ENCODE measurements at regions not wholly inside any gene's neighbourhood (a gene's known extent, or its start where the extent isn't known, plus 50 kb on each side); places are given as distances from the start of the nearest gene placed in this dataset.

- no peak for DNase-seq
- POLR2A ChIA-PET (ENCODE audit: unreplicated experiment): no interaction called here
Observed at GRCh38 chr7:3246127-3246526, 54.9 kb upstream of the SDK1 start.

More at GRCh38 chr7:3246127-3246526, 54.9 kb upstream of the SDK1 start:
- H3K18ac ChIP-seq (ENCODE audit: low read depth, low read length): peak overlapping the region; percentile 41; the same call in 1 of the 2 replicates
- no peak overlapping the region for H2BK120ac ChIP-seq (ENCODE audit: low read depth, low read length)
- in situ Hi-C loops (cut with MboI; ENCODE audit: low sequenced_read_pairs) (no loop called here), intact Hi-C loops (cut with micrococcal nuclease) (no loop called here), dilution Hi-C loops (cut with HindIII; ENCODE audit: low sequenced_read_pairs, unreplicated experiment) (no loop called here)
- no peak overlapping the region; the same call in 1 of the 2 replicates for H2AK5ac ChIP-seq (ENCODE audit: low read depth, low read length)
- no peak overlapping the region for H3K4me2 ChIP-seq (ENCODE audit: low read depth, low read length)
- H4K91ac ChIP-seq (ENCODE audit: insufficient read depth, low read depth, low read length): no peak overlapping the region
- H3K9me3 ChIP-seq (ENCODE audit: control insufficient read depth, insufficient read depth, low read length): peaks cover 5% of the 10 kb centered on the region; the same call in 1 of the 2 replicates
- H3K9me1 ChIP-seq (ENCODE audit: insufficient read depth, low read length): 0 out of 2 replicates have a peak, but pooled peaks cover 4% of the 10 kb centered on the region
- no peaks in the 10 kb centered on the region for H3K79me1 ChIP-seq (ENCODE audit: low read depth in 1 of 2, low read length in 2 of 2)
- no peak overlapping the region; the same call in 1 of the 2 replicates for H3K9ac ChIP-seq (ENCODE audit: low read depth, low read length)
- BruUV-seq (replicated peaks): no TSS peak
- H4K20me1 ChIP-seq (ENCODE audit: insufficient read depth, low read length): no peaks in the 10 kb centered on the region
- no peak overlapping the region for H2AK9ac ChIP-seq (replicated peaks; ENCODE audit: low read depth, low read length, poor library complexity)
- no peaks in the 10 kb centered on the region for H3K36me3 ChIP-seq (ENCODE audit: control insufficient read depth, insufficient read depth, low read length)
- TF ChIP-seq CTCF (conservative IDR thresholded peaks at IDR 0.05; ENCODE audit: low read depth, low read length): no peak
- no peak for TF ChIP-seq MAZ (IDR thresholded peaks at IDR 0.05; ENCODE audit: borderline replicate concordance, low read depth, low read length)
- TF ChIP-seq FOS (IDR thresholded peaks at IDR 0.05; ENCODE audit: low read depth, low read length): no peak
- TF ChIP-seq NFE2L2 (IDR thresholded peaks at IDR 0.05; ENCODE audit: low read depth, low read length): no peak
- TF ChIP-seq SMC3 (IDR thresholded peaks at IDR 0.05; ENCODE audit: low read depth, low read length): no peak
- TF ChIP-seq MAFK (IDR thresholded peaks at IDR 0.05; ENCODE audit: low read depth, low read length): no peak
- no peak for TF ChIP-seq RCOR1 (IDR thresholded peaks at IDR 0.05; ENCODE audit: insufficient replicate concordance, low read length)
- H3K4me1 ChIP-seq (ENCODE audit: control insufficient read depth, insufficient read depth, low read length): peaks cover 16% of the 10 kb centered on the region; the same call in 1 of the 2 replicates
- no peak overlapping the region for H4K8ac ChIP-seq (ENCODE audit: low read depth in 2 of 2, low read length in 2 of 2)
- H3K4ac ChIP-seq (ENCODE audit: low read depth, low read length): no peak overlapping the region
- no peaks in the 10 kb centered on the region for H3K27me3 ChIP-seq (ENCODE audit: control insufficient read depth, insufficient read depth, low read length)
- CTCF ChIA-PET: no interaction called here
- no peak for ATAC-seq (ENCODE audit: low read depth)
- H4K5ac ChIP-seq (ENCODE audit: low read depth, low read length): peak overlapping the region; percentile 38; the same call in 1 of the 2 replicates
- H2BK20ac ChIP-seq (ENCODE audit: low read depth, low read length): no peak overlapping the region
- H2BK15ac ChIP-seq (ENCODE audit: low read depth, low read length): no peak overlapping the region
- no peak overlapping the region for H2BK5ac ChIP-seq (ENCODE audit: low read depth, low read length, poor library complexity, severe bottlenecking)
- H3K27ac ChIP-seq (ENCODE audit: insufficient read depth, low read length): peak overlapping the region; percentile 60; the same call in 1 of the 2 replicates
- H3K56ac ChIP-seq (ENCODE audit: extremely low read depth, insufficient read depth, low read length): no peak overlapping the region
- no peak overlapping the region for H2AFZ ChIP-seq (replicated peaks; ENCODE audit: low read length, poor library complexity)
- H3K14ac ChIP-seq (replicated peaks; ENCODE audit: low read depth, low read length): no peak overlapping the region
- H3K4me3 ChIP-seq (ENCODE audit: insufficient read depth, low read depth, low read length): no peak overlapping the region
- 100% methylated on average over 1 of the region's 3 CpGs; no CpG with 5 or more reads in 1 of the 2 experiments for WGBS, 2 experiments (ENCODE audit: extremely low coverage in 2 of 2, insufficient read length in 1 of 2)
- H3K23ac ChIP-seq (ENCODE audit: low read depth, low read length): no peak overlapping the region
